WERI-Rb-1 (cell line): ENCODE measurements at regions not wholly inside any gene's neighbourhood (a gene's known extent, or its start where the extent isn't known, plus 50 kb on each side); places are given as distances from the start of the nearest gene placed in this dataset.
"Not testable (repeated sequence)": the region's sequence is repeated elsewhere in the genome, so short reads cannot be mapped to it uniquely, and the experiment has no call there.

Source experiments
- DNase-seq: peaks from one replicate; pipeline ENCODE4 v3.0.0-alpha.2; 2020
- H3K27ac ChIP-seq: fragments of 250-450 bp; sonication (Bioruptor Pico); 2 replicates; pipeline ENCODE4 v1.5.1; 2020; ENCODE audit warnings: mild to moderate bottlenecking, moderate library complexity
- H3K27me3 ChIP-seq: fragments of 250-450 bp; sonication (Bioruptor Pico); 2 replicates; pipeline ENCODE4 v1.5.1; 2021; ENCODE audit warnings: mild to moderate bottlenecking, low read depth, moderate library complexity; ENCODE audit not compliant: insufficient read depth, severe bottlenecking
- H3K36me3 ChIP-seq: fragments of 250-450 bp; sonication (Bioruptor Pico); 2 replicates; pipeline ENCODE4 v1.5.1; 2020; ENCODE audit warnings: mild to moderate bottlenecking, moderate library complexity
- H3K4me3 ChIP-seq: 2 replicates; pipeline ENCODE4 v1.5.1; 2011; ENCODE audit warnings: low read depth, mild to moderate bottlenecking, control low read depth, low read length
- H3K9me3 ChIP-seq: fragments of 250-450 bp; sonication (Bioruptor Pico); 2 replicates; pipeline ENCODE4 v1.5.1; 2021; ENCODE audit warnings: mild to moderate bottlenecking, moderate library complexity; ENCODE audit not compliant: severe bottlenecking
- CTCF ChIP-seq: IDR thresholded peaks from 2 replicates; pipeline ENCODE4 v1.5.1; 2011; ENCODE audit warnings: low read depth, mild to moderate bottlenecking, control low read depth, inconsistent platforms, low read length

DNA sequence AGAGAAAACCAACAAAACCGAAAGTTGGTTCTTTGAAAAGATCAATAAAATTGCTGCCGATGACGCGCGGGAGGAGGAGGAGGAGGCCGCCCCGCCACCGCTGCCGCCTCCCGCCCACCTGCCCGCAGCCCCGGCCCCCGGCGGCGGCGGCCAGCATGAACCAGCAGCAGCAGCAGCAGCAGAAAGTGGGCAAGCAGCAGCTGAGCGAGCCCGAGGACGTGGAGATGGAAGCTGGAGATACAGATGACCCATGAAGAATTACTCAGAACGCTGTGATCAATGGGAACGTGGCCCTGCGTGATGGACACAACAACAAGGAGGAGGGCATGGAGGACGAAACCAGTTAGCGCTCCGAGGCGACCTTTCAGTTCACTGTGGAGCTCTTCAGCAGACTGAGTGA lies 53.9 kb upstream of the EFNA5 start:
- DNase-seq, result no peak

DNA sequence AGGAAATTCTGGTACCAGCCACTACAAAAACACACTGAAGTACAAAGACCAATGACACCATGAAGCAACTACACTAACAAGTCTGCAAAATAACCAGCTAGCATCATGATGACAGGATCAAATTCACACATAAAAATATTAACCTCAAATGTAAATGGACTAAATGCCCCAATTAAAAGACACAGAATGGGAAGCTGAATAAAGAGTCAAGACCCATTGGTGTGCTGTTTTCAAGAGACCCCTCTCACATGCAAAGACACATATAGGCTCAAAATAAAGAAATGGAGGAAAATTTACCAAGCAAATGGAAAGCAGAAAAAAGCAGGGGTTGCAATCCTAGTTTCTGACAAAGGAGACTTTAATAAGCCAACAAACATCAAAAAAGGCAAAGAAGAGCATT lies 50.5 kb upstream of the EFNA5 start:
- not testable (repeated sequence) for DNase-seq, H3K27me3 ChIP-seq, H3K36me3 ChIP-seq, H3K27ac ChIP-seq, H3K4me3 ChIP-seq, H3K9me3 ChIP-seq

More for the DNA sequence above, 53.9 kb upstream of the EFNA5 start:
- Histone ChIP-seq H3K27me3 (no peaks in the 10 kb centered on the region), H3K36me3 (no peaks in the 10 kb centered on the region), H3K9me3 (no peaks in the 10 kb centered on the region), H3K4me3 (no peak overlapping the region), H3K27ac (no peak overlapping the region)
- no peak for TF ChIP-seq CTCF
